Endothelial cell (in vitro differentiated cells): ENCODE measurements at regions not wholly inside any gene's neighbourhood (a gene's known extent, or its start where the extent isn't known, plus 50 kb on each side); places are given as distances from the start of the nearest gene placed in this dataset.
A peak's percentile ranks its signal among the peaks of the same experiment; 100 is the strongest.

Experiments used
- DNase-seq: peaks from one replicate; pipeline ENCODE4 v3.0.0; 2021; ENCODE audit warnings: low spot score
- H3K27ac Mint-ChIP-seq: one replicate; pipeline ENCODE4 v1.8.0; 2021; ENCODE audit warnings: mixed read lengths, inconsistent platforms; ENCODE audit not compliant: unreplicated experiment
- H3K27me3 Mint-ChIP-seq: one replicate; pipeline ENCODE4 v1.8.0; 2021; ENCODE audit warnings: mild to moderate bottlenecking, moderate library complexity, mixed read lengths, inconsistent platforms; ENCODE audit not compliant: unreplicated experiment
- H3K36me3 Mint-ChIP-seq: one replicate; pipeline ENCODE4 v1.8.0; 2021; ENCODE audit warnings: mild to moderate bottlenecking, low read depth, mixed read lengths, inconsistent platforms; ENCODE audit not compliant: unreplicated experiment
- H3K4me1 Mint-ChIP-seq: one replicate; pipeline ENCODE4 v1.8.0; 2021; ENCODE audit warnings: mild to moderate bottlenecking, mixed read lengths, inconsistent platforms; ENCODE audit not compliant: unreplicated experiment
- H3K4me3 Mint-ChIP-seq: one replicate; pipeline ENCODE4 v1.8.0; 2021; ENCODE audit warnings: mild to moderate bottlenecking, mixed read lengths, inconsistent platforms; ENCODE audit not compliant: unreplicated experiment
- H3K9me3 Mint-ChIP-seq: one replicate; pipeline ENCODE4 v1.8.0; 2021; ENCODE audit warnings: mixed read lengths, inconsistent platforms; ENCODE audit not compliant: unreplicated experiment
- CTCF ChIP-seq: fragments of 200-600 bp; sonication (generic); IDR thresholded peaks from one replicate; pipeline ENCODE4 v1.5.0; 2021; ENCODE audit warnings: antibody characterized with exemption; ENCODE audit not compliant: unreplicated experiment

- H3K27ac Mint-ChIP-seq = no peak overlapping the region
- no peak for TF ChIP-seq CTCF
Measured at GRCh38 chr11:134730101-134730500, 318.1 kb upstream of the B3GAT1 start.

GRCh38 chr11:134728186-134728585 is 316.1 kb upstream of the B3GAT1 start:
- DNase-seq = no peak
- H3K9me3 Mint-ChIP-seq = no peaks in the 10 kb centered on the region
- H3K27me3 Mint-ChIP-seq = peaks cover 5% of the 10 kb centered on the region
- no peaks in the 10 kb centered on the region for H3K36me3 Mint-ChIP-seq
- no peak overlapping the region for H3K4me3 Mint-ChIP-seq
- no peak for TF ChIP-seq CTCF
- no peak overlapping the region for H3K27ac Mint-ChIP-seq
- peaks cover 3% of the 10 kb centered on the region for H3K4me1 Mint-ChIP-seq

More at GRCh38 chr11:134730101-134730500, 318.1 kb upstream of the B3GAT1 start:
- H3K36me3 Mint-ChIP-seq = no peaks in the 10 kb centered on the region
- no peak overlapping the region for H3K4me3 Mint-ChIP-seq
- peaks cover 10% of the 10 kb centered on the region for H3K4me1 Mint-ChIP-seq
- no peak for DNase-seq
- H3K9me3 Mint-ChIP-seq = no peaks in the 10 kb centered on the region
- peaks cover 5% of the 10 kb centered on the region for H3K27me3 Mint-ChIP-seq

- peaks cover 3% of the 10 kb centered on the region for H3K4me1 Mint-ChIP-seq
- no peak for TF ChIP-seq CTCF
Measured at GRCh38 chr11:134727636-134728035, 315.6 kb upstream of the B3GAT1 start.

GRCh38 chr11:134727204-134727603 is 315.2 kb upstream of the B3GAT1 start:
- no peak overlapping the region for H3K4me3 Mint-ChIP-seq
- H3K27ac Mint-ChIP-seq = no peak overlapping the region
- no peaks in the 10 kb centered on the region for H3K9me3 Mint-ChIP-seq
- no peak for DNase-seq
- H3K27me3 Mint-ChIP-seq = peaks cover 5% of the 10 kb centered on the region
- H3K36me3 Mint-ChIP-seq = no peaks in the 10 kb centered on the region
- TF ChIP-seq CTCF = no peak
- H3K4me1 Mint-ChIP-seq = peaks cover 3% of the 10 kb centered on the region

More at GRCh38 chr11:134727636-134728035, 315.6 kb upstream of the B3GAT1 start:
- H3K36me3 Mint-ChIP-seq = no peaks in the 10 kb centered on the region
- H3K27me3 Mint-ChIP-seq = peaks cover 5% of the 10 kb centered on the region
- DNase-seq = no peak
- H3K9me3 Mint-ChIP-seq = no peaks in the 10 kb centered on the region
- no peak overlapping the region for H3K27ac Mint-ChIP-seq
- H3K4me3 Mint-ChIP-seq = no peak overlapping the region

GRCh38 chr11:134725716-134726639 is 313.9 kb upstream of the B3GAT1 start:
- Mint-ChIP-seq H3K4me3 (no peak overlapping the region), H3K9me3 (no peaks in the 10 kb centered on the region), H3K27me3 (peaks cover 5% of the 10 kb centered on the region), H3K4me1 (peaks cover 3% of the 10 kb centered on the region), H3K36me3 (no peaks in the 10 kb centered on the region), H3K27ac (no peak overlapping the region)
- no peak for TF ChIP-seq CTCF
- peak; percentile 30 for DNase-seq
